CD4-positive, alpha-beta T cell treated with Interferon alpha-2 for 1 hour (primary cell): ENCODE measurements at regions not wholly inside any gene's neighbourhood (a gene's known extent, or its start where the extent isn't known, plus 50 kb on each side); places are given as distances from the start of the nearest gene placed in this dataset.
"Not testable (repeated sequence)": the region's sequence is repeated elsewhere in the genome, so short reads cannot be mapped to it uniquely, and the experiment has no call there.

Experiments
- DNase-seq, 2 donors: peaks; one replicate each; pipeline ENCODE4 v3.0.0-alpha.2; 2020 to 2022

DNA sequence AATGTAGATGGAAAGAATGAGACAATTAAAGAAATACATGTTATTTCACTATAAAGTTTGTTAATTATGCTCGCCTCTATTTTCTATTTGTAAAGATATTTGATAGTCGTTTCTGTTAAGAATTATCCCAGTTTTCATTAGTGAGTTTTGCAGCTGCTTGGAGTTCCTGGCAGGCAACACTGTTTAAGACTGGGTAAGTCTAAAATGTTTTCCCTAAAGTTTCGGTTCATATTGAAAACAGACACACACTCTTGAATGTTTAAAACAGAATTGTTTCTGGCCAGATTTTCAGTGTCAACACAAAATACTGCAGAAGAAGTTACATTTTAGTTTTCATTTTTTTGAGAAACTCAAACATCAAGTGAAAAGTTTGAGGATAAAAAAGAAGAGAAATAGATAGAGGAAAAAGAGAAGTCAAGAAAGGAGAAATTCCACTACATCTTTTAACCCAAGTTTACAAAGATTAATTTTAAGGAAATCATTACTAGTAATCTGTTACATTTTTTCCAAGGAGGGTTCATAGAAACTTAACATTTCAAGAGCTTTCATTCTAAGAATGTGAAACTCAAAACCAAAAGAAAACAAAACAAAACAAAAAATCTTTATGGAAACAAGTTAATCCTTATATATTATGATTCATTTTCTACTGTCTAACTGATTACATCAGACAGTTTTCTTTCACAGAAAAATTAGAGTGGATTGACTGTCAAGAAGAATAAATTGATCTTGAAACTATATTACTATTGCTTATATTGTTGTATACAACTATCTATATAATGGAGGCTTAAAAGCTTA is 305.5 kb downstream of the FAT4 start:
- DNase-seq: no peak

DNA sequence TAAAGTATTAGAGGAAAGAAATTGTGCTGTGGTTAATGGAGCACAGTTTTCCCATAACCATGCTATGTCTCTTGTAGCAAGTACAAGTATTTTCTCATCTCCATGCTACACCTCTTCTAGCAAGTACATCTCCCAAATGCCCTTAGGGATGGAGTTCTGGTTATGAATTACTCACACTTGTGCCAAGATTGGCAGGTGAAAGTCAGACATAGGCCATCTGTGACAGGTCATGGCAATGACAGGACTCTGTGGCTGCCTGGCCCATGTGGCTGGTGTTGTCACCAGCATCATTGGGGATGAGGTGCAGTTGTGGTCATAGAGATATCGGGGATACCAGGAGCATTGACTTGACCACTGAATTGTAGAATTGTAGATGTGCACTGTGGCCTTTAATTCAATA is 310.2 kb downstream of the FAT4 start:
- DNase-seq: no peak

GRCh38 chr4:125626946-125627345 is 312.2 kb downstream of the FAT4 start:
- DNase-seq: no peak

DNA sequence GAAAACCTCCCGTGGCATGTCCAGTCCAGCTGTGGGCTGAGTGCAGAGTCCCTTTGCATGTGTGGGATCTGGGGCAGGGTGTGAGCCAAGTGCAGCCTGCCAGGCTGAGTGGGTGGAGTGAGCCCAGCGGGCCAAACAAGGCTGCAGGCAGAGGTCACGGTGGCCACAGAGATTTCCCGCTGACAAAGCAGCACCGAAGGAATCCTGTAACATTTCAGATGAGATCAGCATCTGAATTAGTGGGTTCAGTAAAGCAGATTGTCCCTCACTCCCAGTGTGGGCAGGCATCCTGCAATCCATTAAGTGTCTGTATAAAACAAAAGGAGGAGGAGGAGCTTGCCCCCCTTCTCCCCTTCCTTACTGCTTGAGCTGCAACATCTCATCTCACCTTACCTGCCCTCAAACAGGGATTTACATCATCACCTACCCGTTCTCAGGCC is 324.4 kb downstream of the FAT4 start:
- DNase-seq: no peak

- no peak for DNase-seq
Measured at GRCh38 chr4:125641611-125642010, 326.9 kb downstream of the FAT4 start.

- DNase-seq: no peak
Measured at GRCh38 chr4:125642645-125643044, 327.9 kb downstream of the FAT4 start.

DNA sequence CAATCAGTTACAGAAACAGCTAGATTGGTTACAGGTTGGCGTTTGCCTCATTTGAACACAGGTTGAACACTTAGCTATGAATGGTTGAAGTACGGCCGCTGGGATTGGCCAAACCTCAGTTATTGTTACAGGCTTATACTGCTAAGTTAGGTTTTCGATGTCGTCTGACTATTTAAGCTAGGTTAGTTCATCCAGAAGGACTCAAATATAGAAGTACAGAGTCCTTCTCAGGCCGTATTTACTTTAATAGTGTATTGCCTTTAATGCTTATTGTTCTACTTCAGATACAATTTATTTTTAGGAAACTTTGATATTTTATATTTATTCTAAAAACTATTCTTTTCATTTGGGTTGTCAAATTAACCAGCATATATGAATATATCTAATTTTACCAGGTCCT is 334.7 kb downstream of the FAT4 start:
- no peak for DNase-seq

DNA sequence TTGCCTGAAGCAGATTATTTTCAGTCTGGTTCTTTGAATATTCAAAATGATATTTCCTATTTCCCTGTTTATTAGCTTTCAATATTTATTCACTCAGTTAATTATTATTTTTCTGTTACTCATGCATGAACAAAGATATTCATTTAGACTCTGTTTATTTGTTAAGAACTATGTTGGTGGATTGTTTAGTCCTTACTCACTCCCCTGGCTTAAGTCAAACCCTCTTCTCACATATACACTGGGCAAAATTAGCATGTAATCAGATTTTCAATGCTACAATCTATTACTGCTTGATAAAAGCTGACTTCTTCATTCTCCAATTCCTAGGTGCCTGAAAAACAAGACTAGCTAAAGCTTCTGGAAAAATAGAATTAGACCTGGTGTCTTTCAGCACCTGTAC is 335.8 kb downstream of the FAT4 start:
- no peak for DNase-seq

GRCh38 chr4:125651707-125652357 is 337.1 kb downstream of the FAT4 start:
- DNase-seq: not testable (repeated sequence)

DNA sequence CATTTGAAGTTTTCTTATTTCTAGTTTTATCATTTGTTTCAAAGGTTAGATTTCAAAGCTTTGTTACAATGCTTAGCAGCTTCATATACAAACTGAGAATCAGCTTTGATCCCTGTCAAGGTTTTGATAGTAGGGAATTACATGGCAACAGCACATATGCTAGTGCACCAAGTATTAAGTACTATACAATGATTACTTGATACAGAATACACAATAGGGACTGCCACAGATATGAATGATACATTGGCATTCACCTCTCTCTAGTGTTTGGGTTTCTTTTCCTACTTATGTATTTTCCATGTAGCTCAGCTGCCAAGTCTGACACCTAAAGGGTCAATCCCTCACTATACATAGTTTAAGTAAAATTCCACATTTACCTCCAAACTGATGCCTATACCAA is 344.0 kb downstream of the FAT4 start:
- no peak for DNase-seq

GRCh38 chr4:125663896-125664767 is 349.4 kb downstream of the FAT4 start:
- no peak for DNase-seq

- no peak for DNase-seq
Measured at GRCh38 chr4:125666635-125667034, 351.9 kb downstream of the FAT4 start.

- DNase-seq: no peak
Measured at GRCh38 chr4:125676156-125676555, 361.4 kb downstream of the FAT4 start.

GRCh38 chr4:125676583-125676982 is 361.8 kb downstream of the FAT4 start:
- no peak for DNase-seq

DNA sequence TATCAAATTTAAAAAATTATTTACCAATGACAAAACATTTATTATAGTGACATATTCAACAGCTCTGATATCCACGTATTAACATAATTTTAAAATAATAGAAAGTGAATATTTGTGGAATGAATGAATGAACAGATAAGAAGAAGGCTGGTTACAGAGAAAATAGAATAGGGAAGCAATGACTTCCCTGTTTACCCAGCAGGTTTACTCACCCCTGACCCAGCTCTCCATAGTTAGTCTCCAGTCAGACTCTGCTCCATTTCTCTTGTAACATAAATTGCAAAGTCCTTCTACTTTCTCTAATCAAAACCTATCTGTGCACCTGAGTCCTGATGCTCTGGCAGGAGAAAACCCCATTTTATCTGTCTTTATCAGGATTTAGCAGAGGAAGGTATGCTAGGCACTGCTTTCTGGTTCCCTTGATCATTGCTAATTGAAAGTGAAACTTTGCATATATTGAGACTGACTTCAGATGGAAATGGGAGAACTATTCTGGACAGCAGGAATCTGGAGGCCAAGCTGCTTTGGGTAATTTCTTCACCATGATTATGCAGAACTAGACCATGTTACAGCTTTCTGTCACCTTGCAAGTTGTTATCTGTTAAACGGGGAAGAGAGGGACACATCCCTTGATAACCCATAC is 363.0 kb downstream of the FAT4 start:
- no peak for DNase-seq

DNA sequence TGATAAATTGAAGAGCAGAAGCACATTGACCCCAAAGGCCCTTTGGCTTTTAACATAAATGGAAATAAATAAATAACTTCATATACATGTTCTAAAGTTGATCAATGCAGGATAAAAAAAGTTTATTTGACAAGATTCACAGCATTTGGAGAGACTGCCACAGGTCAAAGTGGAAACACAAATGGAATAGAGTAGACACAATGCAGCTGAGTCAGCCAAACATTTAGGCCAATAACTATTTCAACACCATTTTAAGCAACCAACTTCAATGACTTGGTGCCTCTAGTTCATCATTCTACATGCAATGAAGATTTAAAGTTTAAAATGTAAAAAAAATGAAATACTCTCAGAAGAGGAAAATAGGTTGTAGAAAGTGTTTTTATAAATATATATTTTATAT is 365.2 kb downstream of the FAT4 start:
- DNase-seq: no peak

DNA sequence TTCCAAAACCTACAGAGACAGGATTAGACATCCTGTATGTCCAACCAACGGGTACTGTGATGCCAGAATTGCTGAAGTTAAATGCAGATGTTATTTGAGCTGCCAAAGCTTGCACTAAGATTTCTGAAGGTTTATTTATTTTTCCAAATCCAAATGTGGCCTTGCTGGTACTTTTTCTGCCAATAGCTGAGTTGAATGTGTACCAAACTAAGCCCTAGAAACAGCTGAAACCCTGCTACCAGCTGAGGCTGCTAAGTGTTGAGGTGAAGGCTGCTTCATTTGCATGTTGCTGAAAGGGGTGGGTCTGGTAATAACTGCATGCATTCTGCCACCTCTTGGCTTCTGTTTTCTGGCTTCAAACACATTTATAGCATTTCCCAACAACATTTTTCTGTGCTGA is 366.5 kb downstream of the FAT4 start:
- no peak for DNase-seq

- no peak for DNase-seq
Measured at GRCh38 chr4:125682730-125683129, 368.0 kb downstream of the FAT4 start.

- no peak for DNase-seq
Measured at GRCh38 chr4:125688841-125689240, 374.1 kb downstream of the FAT4 start.

GRCh38 chr4:125689805-125690204 is 375.1 kb downstream of the FAT4 start:
- DNase-seq: no peak

DNA sequence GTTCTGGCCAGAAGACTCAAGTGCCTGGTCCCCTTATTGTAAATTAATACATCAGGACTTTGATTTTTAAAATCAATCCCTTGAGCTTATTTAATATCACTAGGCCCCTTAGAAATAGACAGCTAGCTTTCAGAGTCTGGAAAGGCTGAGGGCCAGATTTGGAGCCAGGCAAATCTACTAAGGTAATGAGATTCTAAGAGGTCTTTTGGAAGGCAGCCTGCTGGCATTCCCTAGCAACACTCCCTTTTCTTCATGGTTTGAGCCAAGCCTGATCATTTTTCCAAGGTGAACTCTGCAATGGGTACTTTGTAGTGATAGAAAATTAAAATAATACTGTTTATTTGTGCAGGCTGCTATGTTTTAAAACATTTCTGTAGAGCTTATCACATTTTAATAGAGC is 378.5 kb downstream of the FAT4 start:
- DNase-seq: no peak

- no peak for DNase-seq
Measured at GRCh38 chr4:125702406-125702805, 387.7 kb downstream of the FAT4 start.

GRCh38 chr4:125703443-125703842 is 388.7 kb downstream of the FAT4 start:
- no peak for DNase-seq
